SU-DHL-6 (cell line): ENCODE measurements at regions not wholly inside any gene's neighbourhood (a gene's known extent, or its start where the extent isn't known, plus 50 kb on each side); places are given as distances from the start of the nearest gene placed in this dataset.

Experiments
- EZH2phosphoT487 ChIP-seq: fragments of 200-600 bp; sonication (generic), shearing (Covaris generic); conservative IDR thresholded peaks from 2 replicates; pipeline ENCODE4 v1.6.1; 2018; ENCODE audit warnings: mild to moderate bottlenecking, antibody characterized with exemption, low read length, moderate library complexity, mixed read lengths
- TF ChIP-seq, protein P1 (sequence below): fragments of 200-600 bp; sonication (generic); IDR thresholded peaks from one replicate; pipeline ENCODE4 v1.5.1; 2017; ENCODE audit warnings: antibody characterized with exemption, mild to moderate bottlenecking, low read length, moderate library complexity; ENCODE audit not compliant: insufficient read depth, poor library complexity, severe bottlenecking

GRCh38 chr6:137769797-137770362 is 97.2 kb upstream of the TNFAIP3 start:
- TF ChIP-seq, protein P1, sequence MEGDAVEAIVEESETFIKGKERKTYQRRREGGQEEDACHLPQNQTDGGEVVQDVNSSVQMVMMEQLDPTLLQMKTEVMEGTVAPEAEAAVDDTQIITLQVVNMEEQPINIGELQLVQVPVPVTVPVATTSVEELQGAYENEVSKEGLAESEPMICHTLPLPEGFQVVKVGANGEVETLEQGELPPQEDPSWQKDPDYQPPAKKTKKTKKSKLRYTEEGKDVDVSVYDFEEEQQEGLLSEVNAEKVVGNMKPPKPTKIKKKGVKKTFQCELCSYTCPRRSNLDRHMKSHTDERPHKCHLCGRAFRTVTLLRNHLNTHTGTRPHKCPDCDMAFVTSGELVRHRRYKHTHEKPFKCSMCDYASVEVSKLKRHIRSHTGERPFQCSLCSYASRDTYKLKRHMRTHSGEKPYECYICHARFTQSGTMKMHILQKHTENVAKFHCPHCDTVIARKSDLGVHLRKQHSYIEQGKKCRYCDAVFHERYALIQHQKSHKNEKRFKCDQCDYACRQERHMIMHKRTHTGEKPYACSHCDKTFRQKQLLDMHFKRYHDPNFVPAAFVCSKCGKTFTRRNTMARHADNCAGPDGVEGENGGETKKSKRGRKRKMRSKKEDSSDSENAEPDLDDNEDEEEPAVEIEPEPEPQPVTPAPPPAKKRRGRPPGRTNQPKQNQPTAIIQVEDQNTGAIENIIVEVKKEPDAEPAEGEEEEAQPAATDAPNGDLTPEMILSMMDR: no peak
- TF ChIP-seq EZH2phosphoT487: no peak
